SK-N-MC (cell line): ENCODE measurements at regions not wholly inside any gene's neighbourhood (a gene's known extent, or its start where the extent isn't known, plus 50 kb on each side); places are given as distances from the start of the nearest gene placed in this dataset.

ENCODE experiments used
- EZH2 ChIP-seq: fragments of 200-600 bp; sonication (generic); IDR thresholded peaks from one replicate; pipeline ENCODE4 v1.6.1; 2017; ENCODE audit warnings: antibody characterized with exemption
- POLR2AphosphoS5 ChIP-seq: IDR thresholded peaks from 2 replicates; pipeline ENCODE4 v1.6.1; 2012; ENCODE audit warnings: mild to moderate bottlenecking, low read depth, low read length, borderline replicate concordance

DNA sequence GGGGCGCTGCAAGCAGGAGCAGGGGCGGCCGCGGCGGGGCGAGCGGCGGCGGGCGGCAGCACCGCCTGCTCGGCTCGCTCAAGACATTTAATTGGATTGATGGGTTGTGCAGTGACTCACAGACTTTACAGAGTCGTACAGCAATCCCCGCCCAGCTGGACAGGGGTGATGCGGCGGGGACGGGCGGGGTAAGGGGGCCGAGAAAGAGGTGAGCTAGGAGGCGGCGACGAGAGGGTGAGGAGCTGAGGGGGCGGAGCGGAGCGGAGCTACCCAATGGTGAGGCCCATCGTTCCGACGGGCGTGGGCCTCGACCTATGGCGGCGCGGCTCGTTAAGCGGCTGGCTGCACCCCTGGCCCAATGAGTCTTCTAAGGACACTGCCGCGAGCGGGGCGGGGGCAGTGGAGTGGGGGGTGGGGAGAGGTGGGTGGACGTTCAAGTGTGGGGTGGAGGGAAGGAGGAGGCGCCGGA, 97.1 kb upstream of the SERTAD2 start:
- TF ChIP-seq POLR2AphosphoS5 (peak; percentile 50; the same call in 1 of the 2 replicates), EZH2 (no peak)
